ENCODE measurements at regions not wholly inside any gene's neighbourhood (a gene's known extent, or its start where the extent isn't known, plus 50 kb on each side); places are given as distances from the start of the nearest gene placed in this dataset.

- H4K20me1 ChIP-seq (ENCODE audit: control insufficient read depth, insufficient read depth, insufficient read length) = no peaks in the 10 kb centered on the region
Observed at GRCh38 chr3:103685939-103686338, 1251.1 kb downstream of the ZPLD1 start.

More at GRCh38 chr3:103685939-103686338, 1251.1 kb downstream of the ZPLD1 start:
- Histone ChIP-seq H2AK5ac (ENCODE audit: insufficient read length, low read length) (no peak overlapping the region), H3K18ac (ENCODE audit: insufficient read length, low read depth, low read length) (no peak overlapping the region), H3T11ph (ENCODE audit: low read length) (no peak overlapping the region), H3K23me2 (ENCODE audit: insufficient read length, low read depth, low read length, poor library complexity, severe bottlenecking) (no peaks in the 10 kb centered on the region), H4K91ac (ENCODE audit: insufficient read length, low read depth, low read length) (no peak overlapping the region), H3K4me2 (ENCODE audit: insufficient read depth, insufficient read length, low read length) (no peak overlapping the region), H2BK15ac (ENCODE audit: low read depth, low read length) (no peak overlapping the region), H3K27me3 (ENCODE audit: insufficient read depth, low read length) (no peaks in the 10 kb centered on the region), H3K23ac (ENCODE audit: insufficient read length, low read depth, low read length) (no peak overlapping the region), H3K14ac (ENCODE audit: insufficient read depth, low read length) (no peak overlapping the region), H2AFZ (ENCODE audit: low read length) (no peak overlapping the region), H3K9ac (ENCODE audit: extremely low read depth, insufficient read length, low read length) (no peak overlapping the region), H2BK20ac (ENCODE audit: low read depth, low read length, poor library complexity, severe bottlenecking) (no peak overlapping the region), H3K27ac (ENCODE audit: insufficient read length, low read depth, low read length) (no peak overlapping the region), H2BK5ac (ENCODE audit: insufficient read length, low read length) (no peak overlapping the region), H2BK120ac (ENCODE audit: low read depth, low read length, poor library complexity, severe bottlenecking) (no peak overlapping the region), H4K5ac (ENCODE audit: insufficient read length, low read depth, low read length) (no peak overlapping the region), H4K8ac (replicated peaks; ENCODE audit: insufficient read length, low read depth, low read length) (no peak overlapping the region), H3K56ac (ENCODE audit: insufficient read length, low read depth, low read length) (no peak overlapping the region), H3K4ac (ENCODE audit: low read depth, low read length) (no peak overlapping the region), H3K4me1 (ENCODE audit: insufficient read depth, low read length) (no peaks in the 10 kb centered on the region), H2BK12ac (ENCODE audit: insufficient read length, low read depth, low read length) (no peak overlapping the region), H3K79me2 (ENCODE audit: insufficient read depth, low read length) (no peaks in the 10 kb centered on the region), H3K79me1 (ENCODE audit: insufficient read depth, low read depth, low read length, poor library complexity, severe bottlenecking) (no peaks in the 10 kb centered on the region), H3K9me3 (ENCODE audit: control insufficient read depth, low read depth, low read length) (no peaks in the 10 kb centered on the region)
- no peaks in the 10 kb centered on the region for H3K27me3 Mint-ChIP-seq (ENCODE audit: low read depth)
- peaks cover 0 to 4% of the 10 kb centered on the region in 2 experiments; a peak in 3 of 5 replicates for H3K9me3 Mint-ChIP-seq
- TF ChIP-seq CTCF (conservative IDR thresholded peaks at IDR 0.05) = no peak
- H3K27ac Mint-ChIP-seq = no peak overlapping the region
- H3K36me3 Mint-ChIP-seq (ENCODE audit: insufficient read depth in 1 of 3, low read depth in 3 of 3) = peaks cover 0 to 16% (median 3%) of the 10 kb centered on the region in 3 experiments; a peak in 4 of 7 replicates
- no peak overlapping the region for H3K4me3 Mint-ChIP-seq
- H3K4me1 Mint-ChIP-seq = peaks cover 0 to 4% of the 10 kb centered on the region in 2 experiments; a peak in 2 of 4 replicates
- no peak for DNase-seq
- WGBS (ENCODE audit: extremely low coverage, insufficient read length, low lambda C conversion rate) = no CpG with 5 or more reads among the region's 1 CpG
